ENCODE measurements at regions not wholly inside any gene's neighbourhood (a gene's known extent, or its start where the extent isn't known, plus 50 kb on each side); places are given as distances from the start of the nearest gene placed in this dataset.
"Not testable (repeated sequence)": the region's sequence is repeated elsewhere in the genome, so short reads cannot be mapped to it uniquely, and the experiment has no call there.

GRCh38 chr20:48214601-48215000, 429.3 kb upstream of the SULF2 start:
- no peak for TF ChIP-seq CTCF (IDR thresholded peaks at IDR 0.05; ENCODE audit: low read length, missing control alignments)
- H3K4me3 ChIP-seq (replicated peaks; ENCODE audit: low read depth, low read length) = no peak overlapping the region
- DNase-seq (ENCODE audit: low read depth) = no peak

- DNase-seq (ENCODE audit: low read depth); H3K4me3 ChIP-seq (replicated peaks; ENCODE audit: low read depth, low read length): not testable (repeated sequence)
Observed at GRCh38 chr20:48213635-48214034, 428.4 kb upstream of the SULF2 start.

- DNase-seq (ENCODE audit: low read depth) = no peak
- no peak for TF ChIP-seq CTCF (IDR thresholded peaks at IDR 0.05; ENCODE audit: low read length, missing control alignments)
- no peak overlapping the region for H3K4me3 ChIP-seq (replicated peaks; ENCODE audit: low read depth, low read length)
Observed at GRCh38 chr20:48212806-48213509, 427.7 kb upstream of the SULF2 start.

- TF ChIP-seq CTCF (IDR thresholded peaks at IDR 0.05; ENCODE audit: low read length, missing control alignments) = no peak
- no peak for DNase-seq (ENCODE audit: low read depth)
Observed at GRCh38 chr20:48211847-48212246, 426.6 kb upstream of the SULF2 start.

GRCh38 chr20:48211238-48211637, 426.0 kb upstream of the SULF2 start:
- no peak overlapping the region for H3K4me3 ChIP-seq (replicated peaks; ENCODE audit: low read depth, low read length)
- TF ChIP-seq CTCF (IDR thresholded peaks at IDR 0.05; ENCODE audit: low read length, missing control alignments) = no peak
- DNase-seq (ENCODE audit: low read depth) = no peak

More at GRCh38 chr20:48211847-48212246, 426.6 kb upstream of the SULF2 start:
- no peak overlapping the region for H3K4me3 ChIP-seq (replicated peaks; ENCODE audit: low read depth, low read length)

- no peak for TF ChIP-seq CTCF (IDR thresholded peaks at IDR 0.05; ENCODE audit: low read length, missing control alignments)
- H3K4me3 ChIP-seq (replicated peaks; ENCODE audit: low read depth, low read length) = no peak overlapping the region
- DNase-seq (ENCODE audit: low read depth) = no peak
Observed at GRCh38 chr20:48210111-48211027, 425.1 kb upstream of the SULF2 start.

- DNase-seq (ENCODE audit: low read depth) = no peak
- no peak for TF ChIP-seq CTCF (IDR thresholded peaks at IDR 0.05; ENCODE audit: low read length, missing control alignments)
- no peak overlapping the region for H3K4me3 ChIP-seq (replicated peaks; ENCODE audit: low read depth, low read length)
Observed at GRCh38 chr20:48209102-48209501, 423.8 kb upstream of the SULF2 start.

Measured in fibroblast of pulmonary artery (primary cell).